IMR-90 (cell line): ENCODE measurements at regions not wholly inside any gene's neighbourhood (a gene's known extent, or its start where the extent isn't known, plus 50 kb on each side); places are given as distances from the start of the nearest gene placed in this dataset.

ENCODE experiments used
- ATAC-seq: fragments of 200-7000 bp; cut with Tn5 transposase; 2 replicates; pipeline ENCODE4 v1.9.1; 2020; ENCODE audit warnings: low read depth, mild to moderate bottlenecking, moderate library complexity
- BruUV-seq: library from RNA; stranded (reverse); fragments of 400-500 nt; replicated peaks from 2 replicates; lab custom pipeline; 2021; lab: Mats Ljungman, UMichigan
- CTCF ChIA-PET: fragments of 300-600 bp; formaldehyde crosslinking; extraction: SDS; loops from one replicate; lab custom pipeline; 2021; ENCODE audit warnings: antibody characterized with exemption; lab: Yijun Ruan, JAX
- POLR2A ChIA-PET: fragments of 300-600 bp; sonication (Branson Sonifier 250); formaldehyde crosslinking; loops from one replicate; lab custom pipeline; 2022; ENCODE audit warnings: antibody characterized with exemption; ENCODE audit not compliant: unreplicated experiment; lab: Charles Lee
- DNase-seq: peaks from one replicate; pipeline ENCODE4 v3.0.0; 2013
- H2AFZ ChIP-seq: replicated peaks from 2 replicates; pipeline ENCODE3; 2013; ENCODE audit warnings: low read length, mild to moderate bottlenecking; ENCODE audit not compliant: poor library complexity
- H2AK5ac ChIP-seq: 2 replicates; pipeline ENCODE4 v1.6.1; 2013; ENCODE audit warnings: low read depth, low read length, inconsistent platforms
- H2AK9ac ChIP-seq: replicated peaks from 2 replicates; pipeline ENCODE3; 2013; ENCODE audit warnings: mild to moderate bottlenecking, low read depth, low read length, moderate library complexity; ENCODE audit not compliant: poor library complexity
- H2BK120ac ChIP-seq: 2 replicates; pipeline ENCODE4 v1.6.1; 2013; ENCODE audit warnings: low read depth, low read length, inconsistent platforms
- H2BK15ac ChIP-seq: 3 replicates; pipeline ENCODE4 v1.6.1; 2013; ENCODE audit warnings: low read depth, low read length, inconsistent platforms
- H2BK20ac ChIP-seq: 2 replicates; pipeline ENCODE4 v1.6.1; 2013; ENCODE audit warnings: low read depth, mild to moderate bottlenecking, inconsistent platforms, low read length, moderate library complexity
- H2BK5ac ChIP-seq: 2 replicates; pipeline ENCODE4 v1.6.1; 2013; ENCODE audit warnings: mild to moderate bottlenecking, low read depth, low read length, inconsistent platforms; ENCODE audit not compliant: poor library complexity, severe bottlenecking
- H3K14ac ChIP-seq: replicated peaks from 2 replicates; pipeline ENCODE4 v1.6.1; 2013; ENCODE audit warnings: low read depth, low read length, inconsistent platforms
- H3K18ac ChIP-seq: 2 replicates; pipeline ENCODE4 v1.6.1; 2013; ENCODE audit warnings: low read depth, low read length, control low read depth
- H3K23ac ChIP-seq: 2 replicates; pipeline ENCODE4 v1.6.1; 2013; ENCODE audit warnings: low read depth, low read length, inconsistent platforms
- H3K27ac ChIP-seq: 2 replicates; pipeline ENCODE4 v1.5.1; 2013; ENCODE audit warnings: mild to moderate bottlenecking, control low read depth, low read length; ENCODE audit not compliant: insufficient read depth
- H3K27me3 ChIP-seq: 2 replicates; pipeline ENCODE4 v1.6.1; 2013; ENCODE audit warnings: low read length; ENCODE audit not compliant: control insufficient read depth, insufficient read depth
- H3K36me3 ChIP-seq: 2 replicates; pipeline ENCODE4 v1.6.1; 2013; ENCODE audit warnings: low read length, mixed read lengths; ENCODE audit not compliant: control insufficient read depth, insufficient read depth
- H3K4ac ChIP-seq: 2 replicates; pipeline ENCODE4 v1.6.1; 2013; ENCODE audit warnings: low read depth, low read length, inconsistent platforms
- H3K4me1 ChIP-seq: 2 replicates; pipeline ENCODE4 v1.6.1; 2013; ENCODE audit warnings: low read length, mixed read lengths; ENCODE audit not compliant: control insufficient read depth, insufficient read depth
- H3K4me2 ChIP-seq: 2 replicates; pipeline ENCODE4 v1.6.1; 2013; ENCODE audit warnings: low read depth, mild to moderate bottlenecking, control low read depth, low read length, moderate library complexity
- H3K4me3 ChIP-seq: 2 replicates; pipeline ENCODE4 v1.5.1; 2013; ENCODE audit warnings: low read depth, mild to moderate bottlenecking, control low read depth, low read length, moderate library complexity; ENCODE audit not compliant: insufficient read depth
- H3K56ac ChIP-seq: 2 replicates; pipeline ENCODE4 v1.6.1; 2013; ENCODE audit warnings: low read length, inconsistent platforms; ENCODE audit not compliant: insufficient read depth; ENCODE audit errors: extremely low read depth
- H3K79me1 ChIP-seq, 2 experiments: 2 replicates each; pipeline ENCODE4 v1.6.1; 2013; ENCODE audit warnings: low read length in 2 of 2, inconsistent platforms in 1 of 2, low read depth in 1 of 2
- H3K9ac ChIP-seq: 2 replicates; pipeline ENCODE4 v1.6.1; 2013; ENCODE audit warnings: low read depth, low read length, control low read depth
- H3K9me1 ChIP-seq: 2 replicates; pipeline ENCODE4 v1.6.1; 2013; ENCODE audit warnings: low read length, inconsistent platforms; ENCODE audit not compliant: insufficient read depth
- H3K9me3 ChIP-seq: 2 replicates; pipeline ENCODE4 v1.6.1; 2013; ENCODE audit warnings: low read length; ENCODE audit not compliant: control insufficient read depth, insufficient read depth
- H4K20me1 ChIP-seq: 2 replicates; pipeline ENCODE4 v1.6.1; 2013; ENCODE audit warnings: low read length, inconsistent platforms; ENCODE audit not compliant: insufficient read depth
- H4K5ac ChIP-seq: 2 replicates; pipeline ENCODE4 v1.6.1; 2013; ENCODE audit warnings: mild to moderate bottlenecking, low read depth, low read length, control low read depth
- H4K8ac ChIP-seq, 2 experiments: 2 replicates each; pipeline ENCODE4 v1.6.1; 2013; ENCODE audit warnings: low read depth in 2 of 2, low read length in 2 of 2, control low read depth in 1 of 2, inconsistent platforms in 1 of 2
- H4K91ac ChIP-seq: 2 replicates; pipeline ENCODE4 v1.6.1; 2013; ENCODE audit warnings: low read depth, low read length, inconsistent platforms; ENCODE audit not compliant: insufficient read depth
- CHD1 ChIP-seq: IDR thresholded peaks from 2 replicates; pipeline ENCODE4 v1.6.1; 2012; ENCODE audit warnings: low read depth, low read length, improper control_type of control experiment
- MAFK ChIP-seq: IDR thresholded peaks from 2 replicates; pipeline ENCODE4 v1.6.1; 2012; ENCODE audit warnings: low read depth, low read length, improper control_type of control experiment
- MAZ ChIP-seq: IDR thresholded peaks from 2 replicates; pipeline ENCODE4 v1.6.1; 2012; ENCODE audit warnings: low read depth, mild to moderate bottlenecking, low read length, improper control_type of control experiment, moderate library complexity, borderline replicate concordance
- MXI1 ChIP-seq: IDR thresholded peaks from 2 replicates; pipeline ENCODE4 v1.6.1; 2012; ENCODE audit warnings: low read depth, mild to moderate bottlenecking, low read length, moderate library complexity, borderline replicate concordance
- NFE2L2 ChIP-seq: fragments of 150-350 bp; IDR thresholded peaks from 2 replicates; pipeline ENCODE4 v1.6.1; 2016; ENCODE audit warnings: low read depth, mild to moderate bottlenecking, low read length
- RAD21 ChIP-seq: IDR thresholded peaks from 2 replicates; pipeline ENCODE4 v1.6.1; 2012; ENCODE audit warnings: low read length, improper control_type of control experiment
- RFX5 ChIP-seq: IDR thresholded peaks from 2 replicates; pipeline ENCODE4 v1.8.0; 2012; ENCODE audit warnings: low read depth, mild to moderate bottlenecking, low read length, moderate library complexity
- WGBS, 2 experiments: methylation state at CpG; one replicate each; pipeline versions ENCODE4 v1.1.5 to v1.1.7; 2013; ENCODE audit warnings: missing lambda C conversion rate in 2 of 2; ENCODE audit not compliant: insufficient read length in 1 of 2; ENCODE audit errors: extremely low coverage in 2 of 2; 5-methylcytosine and 5-hydroxymethylcytosine counted together
- dilution Hi-C: fragments of 300-500 bp; cut with HindIII; formaldehyde crosslinking; loops from one replicate; pipeline ENCODE4 v1.14.3; 2018; ENCODE audit warnings: low sequenced_read_pairs; ENCODE audit not compliant: unreplicated experiment
- in situ Hi-C: fragments of 300-500 bp; cut with MboI; formaldehyde crosslinking; loops from 3 replicates; pipeline ENCODE4 v1.14.3; 2019; ENCODE audit warnings: low sequenced_read_pairs, inconsistent platforms, mixed read lengths
- intact Hi-C: fragments of 100-400 bp; cut with micrococcal nuclease; formaldehyde crosslinking; loops from 2 replicates; pipeline ENCODE4 v1.10.0; 2022
- TF ChIP-seq, protein P1 (sequence below): conservative IDR thresholded peaks from 2 replicates; pipeline ENCODE4 v1.5.1; 2012; ENCODE audit warnings: mild to moderate bottlenecking, low read depth, low read length, improper control_type of control experiment
- TF ChIP-seq, protein P2 (sequence below): fragments of 150-350 bp; IDR thresholded peaks from 2 replicates; pipeline ENCODE4 v1.6.1; 2017; ENCODE audit warnings: mild to moderate bottlenecking, antibody characterized with exemption, low read length, low read depth

DNA sequence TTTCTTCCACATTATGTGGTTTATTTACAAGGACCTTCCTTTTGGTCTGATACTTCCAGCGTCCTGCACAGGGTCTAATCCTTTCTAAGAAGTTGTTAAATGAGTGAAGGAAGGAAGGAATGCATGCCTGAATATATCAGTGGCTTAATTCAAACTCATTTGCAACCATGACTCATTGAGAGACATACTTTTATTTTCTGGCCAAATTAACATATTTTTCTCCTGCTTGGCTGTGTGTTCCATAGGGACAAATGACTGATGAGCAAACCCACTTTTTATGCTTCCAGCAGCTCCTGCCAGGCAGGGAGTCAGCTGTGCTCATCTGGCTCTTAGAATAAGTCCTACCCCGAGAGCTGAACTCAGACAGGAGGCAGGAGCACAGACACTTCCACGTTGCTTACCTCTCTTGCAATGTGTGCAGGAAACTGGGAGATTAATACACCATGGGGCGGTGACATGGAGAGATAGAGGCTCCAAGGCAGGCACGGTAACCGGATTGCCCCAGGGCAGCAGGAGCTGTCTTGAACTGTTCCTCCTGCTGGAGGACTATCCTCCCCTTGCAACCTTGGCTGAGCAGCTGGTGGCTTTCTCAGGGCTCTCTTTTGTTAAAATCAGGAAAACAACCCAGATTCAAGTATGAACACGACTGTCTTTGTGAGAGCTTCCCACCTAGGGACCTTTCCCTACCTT is 667.5 kb upstream of the HS6ST1 start:
- in situ Hi-C loops (no loop called here), intact Hi-C loops (no loop called here), dilution Hi-C loops (no loop called here)
- no peak overlapping the region for H4K8ac ChIP-seq
- no peaks in the 10 kb centered on the region for H4K20me1 ChIP-seq
- 17% methylated on average over 2 of the region's 7 CpGs; no CpG with 5 or more reads in 1 of the 2 experiments for WGBS, 2 experiments
- peaks cover 11% of the 10 kb centered on the region for H3K9me3 ChIP-seq
- H3K18ac ChIP-seq: no peak overlapping the region
- ChIA-PET CTCF (interaction anchor here (0.6 kb wide), 1 partner anchor 12 kb away, joined by 3 read pairs; no protein-coding TSS in a partner anchor), POLR2A (no interaction called here)
- no peaks in the 10 kb centered on the region for H3K79me1 ChIP-seq
- H2BK20ac ChIP-seq: no peak overlapping the region
- no peak overlapping the region for H3K23ac ChIP-seq
- H3K36me3 ChIP-seq: no peaks in the 10 kb centered on the region
- no peak overlapping the region for H3K14ac ChIP-seq
- no peak overlapping the region for H3K4ac ChIP-seq
- no peak overlapping the region for H2AFZ ChIP-seq
- H3K27ac ChIP-seq: no peak overlapping the region
- H2BK15ac ChIP-seq: no peak overlapping the region
- DNase-seq (no peak), ATAC-seq (no peak)
- H3K9ac ChIP-seq: no peak overlapping the region
- H3K4me1 ChIP-seq: no peaks in the 10 kb centered on the region
- H3K27me3 ChIP-seq: no peaks in the 10 kb centered on the region
- H3K4me3 ChIP-seq: no peak overlapping the region
- H2BK5ac ChIP-seq: no peak overlapping the region
- H2AK5ac ChIP-seq: no peak overlapping the region
- no TSS peak for BruUV-seq
- H2BK120ac ChIP-seq: no peak overlapping the region
- no peak overlapping the region for H4K5ac ChIP-seq
- H2AK9ac ChIP-seq: no peak overlapping the region
- TF ChIP-seq NFE2L2 (no peak), RFX5 (no peak), MAFK (no peak), MXI1 (no peak), MAZ (no peak), CHD1 (no peak), RAD21 (no peak)
- TF ChIP-seq, protein P1, sequence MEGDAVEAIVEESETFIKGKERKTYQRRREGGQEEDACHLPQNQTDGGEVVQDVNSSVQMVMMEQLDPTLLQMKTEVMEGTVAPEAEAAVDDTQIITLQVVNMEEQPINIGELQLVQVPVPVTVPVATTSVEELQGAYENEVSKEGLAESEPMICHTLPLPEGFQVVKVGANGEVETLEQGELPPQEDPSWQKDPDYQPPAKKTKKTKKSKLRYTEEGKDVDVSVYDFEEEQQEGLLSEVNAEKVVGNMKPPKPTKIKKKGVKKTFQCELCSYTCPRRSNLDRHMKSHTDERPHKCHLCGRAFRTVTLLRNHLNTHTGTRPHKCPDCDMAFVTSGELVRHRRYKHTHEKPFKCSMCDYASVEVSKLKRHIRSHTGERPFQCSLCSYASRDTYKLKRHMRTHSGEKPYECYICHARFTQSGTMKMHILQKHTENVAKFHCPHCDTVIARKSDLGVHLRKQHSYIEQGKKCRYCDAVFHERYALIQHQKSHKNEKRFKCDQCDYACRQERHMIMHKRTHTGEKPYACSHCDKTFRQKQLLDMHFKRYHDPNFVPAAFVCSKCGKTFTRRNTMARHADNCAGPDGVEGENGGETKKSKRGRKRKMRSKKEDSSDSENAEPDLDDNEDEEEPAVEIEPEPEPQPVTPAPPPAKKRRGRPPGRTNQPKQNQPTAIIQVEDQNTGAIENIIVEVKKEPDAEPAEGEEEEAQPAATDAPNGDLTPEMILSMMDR: no peak
- TF ChIP-seq, protein P2, sequence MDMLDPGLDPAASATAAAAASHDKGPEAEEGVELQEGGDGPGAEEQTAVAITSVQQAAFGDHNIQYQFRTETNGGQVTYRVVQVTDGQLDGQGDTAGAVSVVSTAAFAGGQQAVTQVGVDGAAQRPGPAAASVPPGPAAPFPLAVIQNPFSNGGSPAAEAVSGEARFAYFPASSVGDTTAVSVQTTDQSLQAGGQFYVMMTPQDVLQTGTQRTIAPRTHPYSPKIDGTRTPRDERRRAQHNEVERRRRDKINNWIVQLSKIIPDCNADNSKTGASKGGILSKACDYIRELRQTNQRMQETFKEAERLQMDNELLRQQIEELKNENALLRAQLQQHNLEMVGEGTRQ: no peak
- no peak overlapping the region for H3K56ac ChIP-seq
- no peak overlapping the region for H4K91ac ChIP-seq
- no peaks in the 10 kb centered on the region for H3K9me1 ChIP-seq
- H3K4me2 ChIP-seq: no peak overlapping the region
